ENCODE measurements at regions not wholly inside any gene's neighbourhood (a gene's known extent, or its start where the extent isn't known, plus 50 kb on each side); places are given as distances from the start of the nearest gene placed in this dataset.

DNA sequence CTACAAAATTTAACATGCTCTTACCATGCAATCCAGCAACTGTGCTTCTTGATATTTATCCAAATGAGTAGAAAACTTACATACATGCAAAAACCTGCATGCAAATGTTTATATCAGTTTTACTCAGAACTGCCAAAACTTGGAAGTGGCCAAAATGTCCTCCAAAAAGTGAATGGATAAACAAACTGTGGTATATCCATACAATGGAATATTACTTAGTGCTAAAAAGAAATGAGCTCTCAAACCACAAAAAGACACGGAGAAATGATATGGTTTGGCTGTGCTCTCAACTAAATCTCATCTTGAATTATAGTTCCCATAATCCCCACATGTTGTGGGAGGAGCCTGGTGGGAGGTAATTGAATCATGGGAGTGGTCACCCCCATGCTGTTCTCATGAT, 267.2 kb downstream of the ZEB2 start:
- in situ Hi-C loops (cut with HindIII; ENCODE audit: low pct_unique_long_range_greater_than_20kb, low sequenced_read_pairs) = no loop called here
- no peak for DNase-seq (ENCODE audit: low read depth in 1 of 2, low spot score in 1 of 2)
- no peak for TF ChIP-seq JUND (IDR thresholded peaks at IDR 0.05; ENCODE audit: low read depth)

DNA sequence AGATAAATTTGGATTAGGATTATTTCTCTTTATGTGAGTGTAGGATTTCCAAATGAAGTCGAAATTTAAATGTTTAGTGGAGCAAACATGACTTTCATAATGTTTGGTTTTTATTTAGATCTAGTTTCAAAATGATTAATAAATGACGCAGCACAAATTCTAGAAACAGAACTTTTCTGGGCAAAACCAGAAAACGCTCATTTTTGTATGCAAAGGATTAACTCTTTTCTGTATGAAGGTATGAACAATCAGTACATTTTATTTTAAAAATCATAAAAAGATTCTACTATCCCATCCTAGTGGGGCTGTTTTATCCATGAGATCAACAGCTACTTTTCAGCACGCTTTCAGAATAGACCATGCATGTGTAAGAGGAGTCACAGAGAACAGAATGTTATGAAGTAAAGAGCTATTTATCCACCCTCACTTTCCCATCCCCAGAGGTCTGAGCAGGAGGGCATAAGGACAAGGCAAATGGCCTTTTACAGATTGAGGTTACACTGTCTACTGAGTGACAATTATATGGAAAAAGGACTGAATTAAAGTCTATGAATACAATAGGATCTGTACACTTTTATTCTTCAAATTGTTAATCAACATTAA, 270.8 kb downstream of the ZEB2 start:
- no peak for DNase-seq (ENCODE audit: low read depth in 1 of 2, low spot score in 1 of 2)
- in situ Hi-C loops (cut with HindIII; ENCODE audit: low pct_unique_long_range_greater_than_20kb, low sequenced_read_pairs) = no loop called here
- no peak for TF ChIP-seq JUND (IDR thresholded peaks at IDR 0.05; ENCODE audit: low read depth)

DNA sequence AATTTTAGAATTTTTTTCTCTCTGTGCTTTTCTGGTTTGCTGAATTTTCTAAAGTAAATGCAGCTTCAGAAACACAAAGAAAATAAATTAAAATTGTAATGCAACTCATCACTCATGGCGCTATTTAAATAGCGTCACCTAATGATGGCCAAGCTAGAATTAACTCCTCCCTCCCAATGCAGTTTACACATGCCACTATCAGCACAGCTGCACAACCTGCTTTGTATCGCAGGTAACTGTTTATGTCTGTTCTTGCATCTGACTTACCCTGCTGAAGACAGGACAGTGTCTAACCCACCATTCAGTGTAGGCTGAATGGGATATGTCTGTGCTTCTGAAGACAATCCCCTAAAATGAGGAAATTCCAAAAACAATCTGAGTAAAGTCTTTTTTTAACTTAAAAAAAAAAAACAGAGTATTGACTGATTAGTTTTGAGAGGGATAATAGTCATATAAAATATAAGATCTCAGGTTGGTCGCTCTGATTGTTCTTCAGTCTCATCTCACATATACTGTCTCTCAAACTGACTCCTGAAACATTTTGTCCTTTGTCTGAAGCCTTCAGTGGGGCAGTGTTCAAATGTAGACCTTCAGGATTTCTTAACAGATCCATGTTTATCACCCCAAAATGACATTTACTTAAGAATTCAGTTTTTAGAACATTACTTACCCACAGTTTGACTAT, 271.4 kb downstream of the ZEB2 start:
- in situ Hi-C loops (cut with HindIII; ENCODE audit: low pct_unique_long_range_greater_than_20kb, low sequenced_read_pairs) = no loop called here
- no peak for DNase-seq (ENCODE audit: low read depth in 1 of 2, low spot score in 1 of 2)
- TF ChIP-seq JUND (IDR thresholded peaks at IDR 0.05; ENCODE audit: low read depth) = no peak

DNA sequence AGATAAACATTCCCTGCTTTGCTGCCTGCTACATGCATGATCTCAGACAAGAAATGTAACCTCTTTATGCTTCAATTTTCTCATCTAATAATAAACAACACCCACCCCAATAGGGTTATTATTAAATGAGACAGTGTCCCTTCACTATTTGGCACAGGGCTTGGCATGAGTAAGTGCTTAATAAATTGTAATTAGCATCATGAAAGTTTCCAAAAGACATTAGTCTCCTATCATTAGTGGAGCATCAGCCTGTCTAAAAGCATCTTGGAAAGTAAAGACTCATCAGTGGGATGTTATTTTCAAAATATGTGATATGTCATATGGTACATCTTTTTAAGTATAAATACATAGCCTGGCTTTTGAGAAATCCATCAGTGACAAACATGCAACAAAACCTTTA, 275.0 kb downstream of the ZEB2 start:
- no peak for TF ChIP-seq JUND (IDR thresholded peaks at IDR 0.05; ENCODE audit: low read depth)
- no peak for DNase-seq (ENCODE audit: low read depth in 1 of 2, low spot score in 1 of 2)
- in situ Hi-C loops (cut with HindIII; ENCODE audit: low pct_unique_long_range_greater_than_20kb, low sequenced_read_pairs) = no loop called here

DNA sequence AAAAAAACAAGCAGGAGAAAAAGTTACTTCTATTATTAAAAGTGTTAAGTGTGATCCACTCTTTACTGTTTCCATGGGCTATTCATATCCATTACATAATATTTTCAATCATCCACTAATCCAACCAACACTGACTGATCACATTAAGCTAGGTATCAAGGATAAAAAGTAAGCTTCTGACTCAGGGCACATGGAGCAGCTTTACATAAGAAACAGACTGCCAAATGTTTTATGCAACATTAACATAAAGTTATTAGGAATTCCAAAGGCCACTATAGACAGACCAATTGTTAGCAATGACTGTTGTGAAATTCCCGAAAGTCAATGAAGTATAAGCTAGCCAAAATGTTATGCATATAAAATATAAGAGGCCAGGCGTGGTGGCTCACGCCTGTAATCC, 277.6 kb downstream of the ZEB2 start:
- no peak for TF ChIP-seq JUND (IDR thresholded peaks at IDR 0.05; ENCODE audit: low read depth)
- no peak for DNase-seq (ENCODE audit: low read depth in 1 of 2, low spot score in 1 of 2)
- in situ Hi-C loops (cut with HindIII; ENCODE audit: low pct_unique_long_range_greater_than_20kb, low sequenced_read_pairs) = no loop called here

DNA sequence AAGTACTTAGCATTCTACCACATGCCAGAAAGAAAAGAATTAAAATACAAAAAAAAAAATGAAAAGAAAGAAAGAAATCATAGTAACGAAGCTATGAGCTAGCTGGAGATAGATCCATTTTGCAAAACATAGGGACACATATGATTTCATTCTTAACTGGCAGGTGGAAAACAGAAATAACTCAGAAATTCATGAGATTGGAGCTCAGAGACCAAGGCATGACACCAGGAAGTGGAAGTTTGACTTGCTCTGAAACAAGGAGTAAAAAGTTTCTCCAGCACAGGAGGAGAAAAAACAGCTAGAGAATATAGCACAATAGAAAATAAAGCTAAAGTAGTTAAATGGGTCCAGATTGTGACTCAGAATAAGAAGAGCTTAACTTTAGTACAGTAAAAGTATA, 278.1 kb downstream of the ZEB2 start:
- in situ Hi-C loops (cut with HindIII; ENCODE audit: low pct_unique_long_range_greater_than_20kb, low sequenced_read_pairs) = no loop called here
- DNase-seq (ENCODE audit: low read depth in 1 of 2, low spot score in 1 of 2) = no peak
- no peak for TF ChIP-seq JUND (IDR thresholded peaks at IDR 0.05; ENCODE audit: low read depth)

DNA sequence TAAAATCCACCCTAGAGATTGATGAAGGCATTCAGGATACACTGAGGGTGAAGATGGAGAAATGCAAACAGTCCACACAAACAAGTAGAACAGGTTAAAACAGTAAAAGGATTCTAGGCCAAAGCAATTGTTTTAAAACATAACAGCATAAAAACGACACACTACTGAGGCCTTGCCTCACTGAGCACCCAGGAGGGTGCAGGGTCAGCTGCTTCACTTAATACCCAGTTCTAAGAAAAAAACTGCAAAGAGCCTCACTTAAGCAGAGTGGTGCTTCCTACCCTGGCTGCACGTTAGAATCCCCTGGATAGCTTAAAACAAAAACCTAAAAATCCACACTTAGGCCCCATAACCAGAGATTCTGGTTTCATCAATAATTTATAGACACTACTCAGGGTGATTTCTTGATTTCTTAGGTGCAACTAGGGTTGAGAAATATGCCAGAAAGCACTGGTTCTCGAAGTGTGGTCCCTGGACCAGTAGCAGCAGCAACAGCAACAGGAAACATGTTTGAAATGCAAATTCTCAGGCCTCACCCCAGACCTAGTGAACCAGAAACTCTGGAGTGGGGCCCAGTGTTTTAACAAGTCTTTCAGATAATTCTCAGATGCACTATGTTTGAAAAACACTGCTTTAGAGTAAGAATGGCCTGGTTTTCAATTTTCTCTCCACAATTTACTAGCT, 279.1 kb downstream of the ZEB2 start:
- DNase-seq (ENCODE audit: low read depth in 1 of 2, low spot score in 1 of 2) = peak in 1 of 2 experiments; percentile 44
- no peak for TF ChIP-seq JUND (IDR thresholded peaks at IDR 0.05; ENCODE audit: low read depth)
- in situ Hi-C loops (cut with HindIII; ENCODE audit: low pct_unique_long_range_greater_than_20kb, low sequenced_read_pairs) = no loop called here

DNA sequence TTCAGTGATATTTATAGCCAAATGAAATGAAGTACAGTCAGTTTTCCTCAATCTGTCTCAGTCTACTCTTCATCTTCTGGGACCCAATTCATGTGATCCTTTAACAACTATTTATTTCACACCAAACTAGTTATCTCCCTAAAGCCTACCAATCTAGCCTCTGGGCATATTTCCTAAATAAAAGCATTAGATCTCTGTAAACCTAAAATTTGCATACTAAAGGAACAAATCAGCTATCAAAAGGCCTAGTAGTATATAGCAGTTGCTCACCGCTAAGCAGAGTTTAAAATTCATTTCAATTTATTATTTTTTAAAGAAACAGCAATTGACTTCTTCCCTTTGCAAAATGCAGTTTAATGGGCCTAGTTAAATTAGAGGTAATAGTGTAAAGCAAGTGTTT, 280.2 kb downstream of the ZEB2 start:
- in situ Hi-C loops (cut with HindIII; ENCODE audit: low pct_unique_long_range_greater_than_20kb, low sequenced_read_pairs) = no loop called here
- TF ChIP-seq JUND (IDR thresholded peaks at IDR 0.05; ENCODE audit: low read depth) = no peak
- DNase-seq (ENCODE audit: low read depth in 1 of 2, low spot score in 1 of 2) = no peak

DNA sequence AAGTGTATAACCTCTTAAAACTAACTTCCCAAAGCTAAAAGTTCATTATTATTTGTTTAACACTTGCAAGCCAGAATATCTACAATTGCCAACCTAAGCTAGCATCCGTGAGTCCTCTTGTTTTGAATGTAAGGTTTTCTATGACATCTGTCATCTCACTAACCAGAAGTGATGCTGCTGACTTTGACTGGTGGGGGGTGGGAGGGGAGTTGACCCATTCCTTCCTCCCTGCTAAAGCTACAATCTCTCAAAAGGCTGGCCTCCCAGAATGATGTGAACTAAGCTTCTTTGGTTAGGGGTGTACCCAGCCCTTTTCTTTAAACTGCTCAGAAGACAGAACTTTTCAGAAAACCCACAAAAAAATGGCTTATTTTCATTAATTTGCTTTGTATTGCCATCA, 280.6 kb downstream of the ZEB2 start:
- TF ChIP-seq JUND (IDR thresholded peaks at IDR 0.05; ENCODE audit: low read depth) = no peak
- no peak for DNase-seq (ENCODE audit: low read depth in 1 of 2, low spot score in 1 of 2)
- in situ Hi-C loops (cut with HindIII; ENCODE audit: low pct_unique_long_range_greater_than_20kb, low sequenced_read_pairs) = no loop called here

DNA sequence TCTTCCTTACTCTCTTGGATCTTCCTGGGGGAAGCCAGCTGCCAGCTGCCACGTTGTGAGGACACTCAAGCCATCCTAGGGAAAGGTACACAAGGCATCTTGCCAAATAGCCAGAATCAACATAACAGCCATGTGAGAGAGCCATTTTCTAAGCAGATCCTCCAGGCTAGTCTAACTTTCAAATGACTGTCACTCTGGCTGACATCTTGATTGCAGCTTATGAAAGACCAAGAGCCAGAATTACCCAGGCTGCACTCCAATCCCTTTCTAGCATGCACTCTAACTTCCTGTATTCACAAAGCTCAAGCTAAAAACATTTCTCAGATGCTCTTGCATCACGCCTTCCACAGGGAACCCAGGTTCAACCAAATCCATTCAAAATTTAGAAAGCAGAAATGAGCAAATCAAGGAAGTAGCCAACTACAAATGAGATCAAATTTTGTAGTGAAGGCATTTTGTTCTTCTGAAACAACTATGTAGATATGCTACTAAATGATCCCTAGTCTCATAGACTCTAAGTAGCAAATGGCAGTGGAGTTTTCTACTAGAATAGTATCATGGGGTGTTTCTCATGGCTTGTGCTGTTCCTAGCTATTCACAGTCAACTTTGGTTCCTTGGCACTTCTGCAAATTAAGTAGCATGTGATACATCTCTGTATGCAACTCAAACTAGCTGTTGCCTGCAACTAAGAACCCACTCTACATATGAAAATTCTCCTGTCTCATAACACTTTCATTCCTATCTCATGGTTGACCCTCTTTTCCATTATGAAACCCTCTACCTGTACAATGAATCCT, 281.9 kb downstream of the ZEB2 start:
- in situ Hi-C loops (cut with HindIII; ENCODE audit: low pct_unique_long_range_greater_than_20kb, low sequenced_read_pairs) = no loop called here
- peak in 1 of 2 experiments; percentile 54 for DNase-seq (ENCODE audit: low read depth in 1 of 2, low spot score in 1 of 2)
- no peak for TF ChIP-seq JUND (IDR thresholded peaks at IDR 0.05; ENCODE audit: low read depth)

DNA sequence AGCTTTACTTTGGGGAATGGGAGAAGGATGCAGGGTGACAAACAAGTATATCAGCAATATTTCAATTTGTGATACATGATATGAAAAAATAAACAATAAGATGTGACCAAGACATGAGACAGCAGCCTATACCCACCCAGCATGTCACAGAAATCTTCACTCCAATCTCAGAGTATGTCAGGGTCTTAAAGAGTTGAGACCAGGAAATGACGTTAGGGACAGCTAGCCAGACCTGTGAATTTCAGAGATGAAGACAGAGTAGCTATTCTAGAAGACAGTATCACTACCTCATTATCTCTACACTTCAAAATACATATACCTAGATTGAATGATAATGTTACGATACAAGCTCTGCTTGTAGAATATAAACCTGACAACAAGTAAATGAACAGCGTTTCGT, 282.8 kb downstream of the ZEB2 start:
- no peak for DNase-seq (ENCODE audit: low read depth in 1 of 2, low spot score in 1 of 2)
- in situ Hi-C loops (cut with HindIII; ENCODE audit: low pct_unique_long_range_greater_than_20kb, low sequenced_read_pairs) = no loop called here
- no peak for TF ChIP-seq JUND (IDR thresholded peaks at IDR 0.05; ENCODE audit: low read depth)

DNA sequence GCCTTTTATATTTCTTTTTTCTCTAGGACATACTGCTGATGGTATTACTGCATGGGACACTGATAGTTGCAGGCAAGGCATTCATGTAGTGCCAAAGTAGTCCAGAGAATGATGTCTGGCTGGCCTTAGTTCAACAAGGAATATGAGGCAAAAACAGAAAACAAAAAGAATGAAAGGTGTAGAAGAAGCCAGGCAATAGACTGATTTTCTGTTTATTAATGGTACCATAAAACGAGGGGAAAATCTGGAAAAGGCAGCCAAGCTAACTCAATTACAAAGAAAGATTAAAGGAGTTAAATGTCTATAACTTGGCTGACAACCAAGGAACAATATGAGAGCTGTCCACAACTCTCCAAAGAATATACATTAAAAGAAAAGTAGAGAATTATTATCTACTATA, 284.9 kb downstream of the ZEB2 start:
- in situ Hi-C loops (cut with HindIII; ENCODE audit: low pct_unique_long_range_greater_than_20kb, low sequenced_read_pairs) = no loop called here

DNA sequence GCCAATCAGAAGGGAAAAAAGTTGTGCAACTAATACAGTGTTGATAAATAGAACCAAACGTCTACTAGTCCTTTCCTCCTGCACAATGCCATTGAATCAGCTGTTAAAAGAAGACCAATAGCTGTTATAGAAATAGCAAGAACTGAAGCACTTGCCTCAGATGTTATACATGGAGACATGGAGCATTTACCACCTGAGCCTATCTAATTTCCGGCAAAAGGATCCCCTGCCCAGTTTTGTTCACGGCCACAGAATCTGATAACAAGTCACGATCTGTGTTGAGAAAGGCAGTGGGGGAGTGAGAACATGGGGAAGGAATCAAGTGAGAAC, 285.4 kb downstream of the ZEB2 start:
- DNase-seq (ENCODE audit: low read depth in 1 of 2, low spot score in 1 of 2) = no peak
- in situ Hi-C loops (cut with HindIII; ENCODE audit: low pct_unique_long_range_greater_than_20kb, low sequenced_read_pairs) = no loop called here
- TF ChIP-seq JUND (IDR thresholded peaks at IDR 0.05; ENCODE audit: low read depth) = no peak

More for the DNA sequence above, 284.9 kb downstream of the ZEB2 start:
- TF ChIP-seq JUND (IDR thresholded peaks at IDR 0.05; ENCODE audit: low read depth) = no peak
- DNase-seq (ENCODE audit: low read depth in 1 of 2, low spot score in 1 of 2) = no peak
